ENCODE measurements at regions not wholly inside any gene's neighbourhood (a gene's known extent, or its start where the extent isn't known, plus 50 kb on each side); places are given as distances from the start of the nearest gene placed in this dataset.
A peak's percentile ranks its signal among the peaks of the same experiment; 100 is the strongest.
"Not testable (repeated sequence)": the region's sequence is repeated elsewhere in the genome, so short reads cannot be mapped to it uniquely, and the experiment has no call there.

DNA sequence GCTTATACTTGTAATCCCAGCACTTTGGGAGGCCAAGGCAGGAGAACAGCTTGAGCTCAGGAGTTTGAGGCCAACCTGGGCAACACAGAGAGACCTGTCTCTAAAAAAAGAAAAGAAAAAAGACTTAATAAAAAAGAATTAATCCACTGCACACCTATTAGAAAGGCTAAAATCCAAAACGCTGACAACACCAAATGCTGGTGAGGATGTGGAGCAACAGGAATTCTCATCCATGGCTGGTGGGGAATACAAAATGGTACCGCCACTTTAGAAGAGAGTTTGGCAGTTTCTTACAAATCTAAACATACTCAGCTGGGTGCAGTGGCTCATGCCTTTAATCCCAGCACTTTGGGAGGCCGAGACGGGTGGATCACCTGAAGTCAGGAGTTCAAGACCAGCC, 110.0 kb upstream of the NDUFV2 start:
- not testable (repeated sequence) for DNase-seq (ENCODE audit: low spot score)

DNA sequence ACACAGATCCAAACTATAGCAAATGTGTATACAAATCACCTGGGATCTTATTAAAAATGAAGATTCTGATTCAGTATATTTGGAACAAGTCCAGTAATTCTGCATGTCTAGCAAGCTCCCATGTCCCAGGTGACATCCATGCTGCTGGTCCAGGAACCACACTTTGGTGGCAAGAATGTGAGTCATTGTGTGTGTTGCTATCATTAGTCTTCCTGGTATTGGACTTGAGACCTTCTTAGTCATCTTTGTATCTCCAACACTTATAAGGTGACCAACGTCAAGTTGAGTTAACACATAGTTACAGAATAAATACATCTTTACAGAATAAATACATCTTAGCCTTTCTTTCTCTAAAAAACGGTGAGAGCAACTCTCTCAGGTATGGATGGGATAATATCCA, 107.9 kb upstream of the NDUFV2 start:
- no peak for DNase-seq (ENCODE audit: low spot score)

DNA sequence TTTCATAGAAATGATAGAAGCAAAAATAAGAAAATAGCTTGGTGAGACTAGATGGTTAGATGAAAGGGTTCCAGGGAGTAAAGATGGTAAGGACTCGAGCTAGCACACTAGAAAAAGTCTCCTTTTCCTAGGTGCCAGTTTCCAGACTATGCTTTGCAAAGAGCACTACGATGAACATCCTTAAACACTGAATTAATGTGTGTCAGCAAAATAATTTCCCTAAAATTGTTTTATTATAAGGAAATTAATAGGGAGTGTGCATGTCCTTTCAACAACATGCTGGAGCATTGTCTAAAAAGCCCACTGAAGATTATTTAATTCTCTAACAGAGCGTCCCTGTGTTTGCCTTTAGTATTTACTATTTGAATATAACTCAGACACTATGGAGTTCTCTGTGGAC, 107.4 kb upstream of the NDUFV2 start:
- no peak for DNase-seq (ENCODE audit: low spot score)

DNA sequence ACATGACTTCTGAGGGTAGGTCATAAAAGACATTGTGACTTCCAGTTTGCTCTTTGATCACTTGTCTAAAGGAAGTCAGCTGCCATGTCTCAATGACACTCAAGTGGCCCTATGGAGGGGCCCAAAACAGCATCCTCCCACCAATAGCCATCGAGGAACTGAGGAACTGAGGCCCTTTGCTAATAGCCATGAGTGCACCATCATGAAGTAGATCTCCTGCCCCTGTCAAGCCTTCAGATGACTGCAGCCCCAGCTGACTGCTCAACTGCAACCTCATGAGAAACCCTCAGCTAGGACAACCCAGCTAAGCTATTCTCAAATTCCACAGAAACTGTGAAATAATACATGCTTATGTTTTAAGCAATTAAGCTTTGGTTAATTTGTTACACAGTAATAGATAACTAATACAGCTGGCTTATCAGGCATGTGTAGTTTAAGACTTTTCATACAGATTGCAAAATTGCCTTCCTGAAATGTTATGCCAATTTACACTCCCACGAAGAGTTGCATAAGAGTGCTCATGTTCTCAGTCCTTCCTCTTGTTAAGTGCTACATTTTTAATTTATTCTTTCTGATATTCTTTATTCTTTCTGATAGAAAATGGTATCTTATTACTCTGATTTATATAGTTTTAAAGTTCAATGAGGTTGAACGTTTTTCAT, 105.6 kb upstream of the NDUFV2 start:
- DNase-seq (ENCODE audit: low spot score), result no peak

DNA sequence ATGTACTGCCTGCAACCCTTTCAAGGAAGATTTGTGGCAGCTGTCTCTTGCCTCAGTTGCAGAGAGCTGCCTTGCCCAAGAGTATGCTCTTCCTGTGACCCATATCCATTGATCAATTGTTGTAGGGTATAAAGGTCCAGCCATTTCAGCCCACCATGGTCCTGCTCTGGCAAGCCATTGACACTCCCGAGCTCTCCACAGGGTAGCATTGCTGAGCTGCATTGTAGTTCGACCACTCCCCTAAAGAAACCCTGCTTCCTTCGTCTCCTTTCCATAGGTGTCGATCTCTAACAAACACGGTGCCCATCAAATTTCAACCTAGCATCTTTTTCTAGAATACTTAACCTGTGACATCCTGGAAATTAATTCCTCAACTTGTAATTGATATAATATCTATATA, 104.9 kb upstream of the NDUFV2 start:
- no peak for DNase-seq (ENCODE audit: low spot score)

DNA sequence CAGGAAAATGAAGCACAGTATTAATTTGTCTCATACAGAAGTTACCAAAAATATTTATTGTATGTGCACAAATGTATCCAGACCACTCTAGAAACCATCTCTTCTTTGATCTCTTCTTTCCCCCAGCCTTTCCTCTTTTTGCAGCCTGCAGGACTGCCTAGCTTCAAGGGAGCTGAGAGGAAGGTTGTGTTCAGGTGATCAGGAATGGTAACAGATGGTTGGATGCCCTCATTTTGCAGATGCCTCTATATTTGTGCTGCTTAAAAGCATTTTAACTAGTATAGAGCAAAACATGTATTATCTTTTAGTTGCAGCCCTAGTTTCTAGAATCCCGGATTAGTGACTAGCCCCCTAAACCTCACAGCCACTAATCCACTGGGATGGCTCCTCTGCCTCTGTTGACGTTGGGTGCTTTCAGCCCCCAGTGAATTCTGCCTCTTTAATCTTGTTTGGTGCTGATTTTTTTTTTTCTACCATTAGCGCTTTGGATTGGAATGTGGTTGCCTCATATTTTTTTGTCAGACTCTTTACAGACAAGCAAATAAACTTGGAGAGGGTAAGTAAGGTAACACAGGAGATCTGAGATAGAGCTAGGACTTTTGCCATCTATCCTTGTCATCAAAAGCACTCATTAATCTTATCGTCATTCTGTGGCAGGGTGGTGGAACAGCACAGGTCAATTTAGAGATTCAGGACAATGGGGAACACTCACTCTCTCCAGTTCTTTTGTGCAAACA, 103.8 kb upstream of the NDUFV2 start:
- DNase-seq (ENCODE audit: low spot score), result peak; percentile 27

DNA sequence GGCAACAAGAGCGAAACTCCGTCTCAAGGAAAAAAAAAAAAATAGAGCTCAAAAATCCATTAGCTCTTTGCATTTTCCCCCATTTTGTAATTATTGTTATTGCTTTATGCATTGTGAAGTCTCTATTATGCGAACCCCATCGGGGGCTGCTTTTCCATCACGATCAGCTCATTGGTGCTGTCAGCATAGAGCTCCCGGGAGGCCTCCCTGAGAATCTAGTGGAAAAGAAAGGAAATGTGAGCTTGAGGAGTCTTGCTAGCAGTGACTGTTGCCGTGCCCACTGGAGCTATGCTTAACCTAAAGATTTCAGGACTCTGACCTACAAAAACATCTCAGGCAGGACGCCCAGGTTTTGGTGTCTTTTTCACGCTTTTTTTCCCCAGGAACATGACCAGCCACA, 102.6 kb upstream of the NDUFV2 start:
- DNase-seq (ENCODE audit: low spot score), result no peak

DNA sequence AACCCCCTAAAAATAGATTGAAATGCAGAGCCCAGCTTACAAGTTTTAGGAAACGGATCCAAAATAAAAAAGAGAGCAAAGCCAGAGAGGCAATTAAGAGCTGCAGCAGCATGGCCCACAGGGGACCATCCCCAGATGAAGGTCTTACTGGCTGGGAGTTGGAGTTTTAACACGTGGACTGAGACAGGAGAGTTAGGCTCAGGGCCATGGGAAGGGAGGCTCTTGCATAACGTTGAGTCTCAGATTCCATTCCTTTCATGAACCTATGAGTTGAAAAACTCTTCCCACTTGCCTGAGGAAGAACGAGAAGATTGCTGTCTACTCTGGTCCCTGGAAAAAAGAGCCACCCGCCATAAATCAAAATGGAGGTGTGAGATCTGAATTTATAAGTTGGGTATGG, 101.8 kb upstream of the NDUFV2 start:
- no peak for DNase-seq (ENCODE audit: low spot score)

DNA sequence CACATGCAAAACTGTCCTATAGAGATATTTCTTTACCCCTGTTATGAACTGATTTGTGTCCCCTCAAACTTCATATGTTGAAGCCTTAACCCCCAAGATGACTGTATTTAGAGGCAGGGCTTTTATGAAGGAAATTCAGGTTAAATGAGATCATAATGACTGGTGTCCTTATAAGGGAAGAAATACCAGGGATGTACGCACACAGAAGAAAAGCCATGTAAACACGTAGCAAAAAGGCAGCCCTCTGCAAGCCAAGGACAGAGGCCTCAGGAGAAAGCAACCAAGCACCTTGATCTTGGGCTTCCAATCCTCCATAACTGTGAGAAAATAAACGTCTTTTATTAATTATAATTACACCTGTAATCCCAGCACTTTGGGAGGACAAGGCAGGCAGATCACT, 101.3 kb upstream of the NDUFV2 start:
- DNase-seq (ENCODE audit: low spot score), result no peak

DNA sequence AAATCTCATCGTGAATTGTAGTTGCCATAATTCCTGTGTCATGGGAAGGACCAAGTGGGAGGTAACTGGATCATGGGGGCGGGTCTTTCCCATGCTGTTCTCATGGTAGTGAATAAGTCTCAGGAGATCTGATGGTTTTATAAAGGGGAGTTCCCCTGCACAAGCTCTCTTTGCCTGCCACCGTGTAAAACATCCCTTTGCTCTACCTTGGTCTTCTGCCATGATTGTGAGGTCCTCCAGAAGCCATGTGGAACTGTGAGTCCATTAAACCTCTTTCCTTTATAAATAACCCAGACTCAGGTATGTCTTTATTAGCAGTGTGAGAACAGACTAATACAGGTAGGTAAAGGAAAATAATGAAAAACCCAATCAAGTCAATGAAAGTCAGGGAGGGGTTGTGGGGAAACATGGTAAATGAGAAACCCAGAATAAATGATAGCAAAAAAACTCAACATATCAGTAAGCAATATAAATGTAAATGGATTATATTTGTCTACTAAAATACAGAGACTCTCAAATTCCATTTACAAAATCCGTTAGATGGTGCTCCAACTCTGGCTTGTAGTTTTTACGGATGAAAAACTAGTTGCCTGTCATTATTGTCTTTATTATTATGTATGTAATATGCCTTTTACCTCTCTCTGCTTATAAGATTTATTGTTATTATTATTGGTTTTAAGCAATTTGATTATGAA, 98.9 kb upstream of the NDUFV2 start:
- no peak for DNase-seq (ENCODE audit: low spot score)

DNA sequence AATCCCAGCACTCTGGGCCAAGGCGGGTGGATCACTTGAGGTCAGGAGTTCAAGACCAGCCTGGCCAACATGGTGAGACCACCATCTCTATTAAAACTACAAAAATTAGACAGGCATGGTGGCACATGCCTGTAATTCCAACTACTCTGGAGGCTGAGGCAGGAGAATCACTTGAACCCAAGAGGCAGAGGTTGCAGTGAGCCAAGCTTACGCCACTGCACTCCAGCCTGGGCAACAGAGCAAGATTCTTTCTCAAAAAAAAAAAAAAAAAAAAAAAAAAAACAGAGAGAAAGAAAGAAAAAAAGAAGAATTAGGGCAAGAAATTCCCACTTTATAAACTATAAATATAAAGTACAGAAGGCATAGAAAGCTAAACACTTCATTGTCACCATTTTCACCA, 98.2 kb upstream of the NDUFV2 start:
- not testable (repeated sequence) for DNase-seq (ENCODE audit: low spot score)

DNA sequence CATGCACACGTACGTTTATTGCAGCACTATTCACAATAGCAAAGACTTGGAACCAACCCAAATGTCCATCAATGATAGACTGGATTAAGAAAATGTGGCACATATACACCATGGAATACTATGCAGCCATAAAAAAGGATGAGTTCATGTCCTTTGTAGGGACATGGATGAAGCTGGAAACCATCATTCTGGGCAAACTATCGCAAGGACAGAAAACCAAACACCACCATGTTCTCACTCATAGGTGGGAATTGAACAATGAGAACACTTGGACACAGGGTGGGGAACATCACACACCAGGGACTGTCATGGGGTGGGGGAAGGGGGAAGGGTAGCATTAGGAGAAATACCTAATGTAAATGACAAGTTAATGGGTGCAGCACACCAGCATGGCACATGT, 94.8 kb upstream of the NDUFV2 start:
- DNase-seq (ENCODE audit: low spot score), result not testable (repeated sequence)

DNA sequence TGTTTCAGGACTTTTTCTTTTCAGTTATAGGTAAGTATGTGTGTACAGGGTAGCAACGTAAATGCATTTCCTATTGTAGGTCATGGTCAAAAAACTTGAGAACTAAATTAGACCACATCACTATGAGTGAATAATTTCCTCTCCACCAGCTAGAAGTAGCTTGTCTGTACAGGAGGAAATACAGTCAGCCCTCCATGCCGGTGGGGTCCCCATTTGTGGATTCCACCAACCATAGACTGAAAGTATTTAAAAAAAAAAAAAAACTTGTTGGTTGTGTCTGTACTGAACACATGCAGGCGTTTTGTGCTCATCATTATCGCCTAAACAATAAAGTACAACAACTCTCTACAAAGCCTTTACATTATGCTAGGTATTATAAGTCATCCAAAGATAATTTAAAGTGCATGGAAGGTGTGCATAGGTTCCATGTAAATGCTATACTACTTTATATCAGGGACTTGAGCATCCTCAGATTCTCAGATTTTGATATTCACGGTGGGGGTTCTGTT, 94.2 kb upstream of the NDUFV2 start:
- DNase-seq (ENCODE audit: low spot score), result no peak

DNA sequence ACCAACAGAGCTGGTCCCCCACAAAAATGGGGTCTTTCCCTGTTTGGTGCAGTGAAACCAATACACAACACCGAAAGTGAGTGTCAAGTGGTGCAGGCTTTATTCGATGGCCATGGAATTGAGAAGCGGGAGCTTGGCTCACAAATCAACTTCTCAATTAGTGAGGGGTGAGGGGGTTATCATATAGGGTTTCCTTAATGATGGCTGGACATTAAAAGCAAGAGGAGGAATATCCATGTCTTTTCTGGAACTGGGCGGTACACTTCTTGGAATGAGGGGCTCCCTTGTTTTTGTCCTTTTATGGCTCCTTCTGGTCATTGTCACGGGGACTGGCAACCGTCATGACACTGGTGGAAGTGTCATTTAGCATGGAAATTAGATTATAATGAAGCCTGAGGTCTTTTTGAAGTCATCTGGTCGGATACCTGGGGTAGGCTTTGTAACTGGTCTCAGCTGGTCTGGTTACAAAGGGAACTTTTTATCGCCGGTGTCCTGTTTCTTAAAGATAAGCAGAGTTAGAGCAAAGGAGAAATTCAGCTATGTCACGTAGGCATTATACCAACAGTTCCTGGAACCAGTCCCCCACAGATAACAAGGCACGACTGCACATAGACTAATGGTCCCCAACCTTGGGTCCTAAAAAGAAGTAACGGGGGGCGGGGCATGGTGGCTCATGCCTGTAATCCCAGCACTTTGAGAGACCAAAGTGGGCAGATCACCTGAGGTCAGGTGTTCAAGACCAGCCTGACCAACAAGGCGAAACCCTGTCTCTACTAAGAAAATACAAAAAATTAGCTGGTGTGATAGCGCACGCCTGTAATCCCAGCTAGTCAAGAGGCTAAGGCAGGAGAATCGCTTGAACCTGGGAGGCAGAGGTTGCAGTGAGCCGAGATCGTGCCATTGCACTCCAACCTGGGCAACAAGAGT, 93.5 kb upstream of the NDUFV2 start:
- DNase-seq (ENCODE audit: low spot score), result no peak

DNA sequence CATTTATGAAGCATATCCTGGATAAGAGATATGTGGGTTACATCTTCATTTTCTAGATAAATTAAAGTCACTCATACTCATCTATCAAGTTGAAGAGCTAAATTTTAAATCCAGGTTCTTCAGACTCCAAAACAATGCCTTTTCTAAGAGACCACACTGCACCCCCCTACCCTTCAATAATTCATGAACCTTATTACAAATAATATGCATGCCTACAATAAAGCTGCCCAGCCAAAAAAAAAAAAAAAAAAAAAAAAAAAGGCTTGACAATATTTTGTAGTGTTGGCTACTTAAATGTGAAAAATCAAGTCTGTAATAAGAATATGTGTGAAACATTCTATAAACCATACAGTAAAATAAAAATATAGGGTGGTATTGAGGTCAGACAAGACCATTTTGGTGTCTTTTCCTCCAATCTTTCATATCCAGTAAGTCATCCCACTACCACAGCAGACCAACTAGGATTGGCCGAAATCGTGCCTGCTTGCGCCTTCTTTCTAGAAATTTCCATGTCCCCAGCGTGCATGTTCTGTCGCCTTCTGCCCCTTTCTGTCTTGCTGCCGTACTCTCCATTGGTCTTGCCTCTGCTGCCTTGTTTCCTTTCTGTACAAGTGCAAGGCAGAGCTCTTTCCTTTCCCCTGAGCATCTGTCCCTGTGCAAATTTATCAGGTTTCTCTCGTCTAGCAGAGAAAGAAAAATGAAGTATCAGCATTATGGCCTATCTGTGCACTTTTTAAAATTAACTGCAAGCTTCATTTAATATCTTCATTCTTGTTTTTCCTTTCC, 92.6 kb upstream of the NDUFV2 start:
- DNase-seq (ENCODE audit: low spot score), result no peak

DNA sequence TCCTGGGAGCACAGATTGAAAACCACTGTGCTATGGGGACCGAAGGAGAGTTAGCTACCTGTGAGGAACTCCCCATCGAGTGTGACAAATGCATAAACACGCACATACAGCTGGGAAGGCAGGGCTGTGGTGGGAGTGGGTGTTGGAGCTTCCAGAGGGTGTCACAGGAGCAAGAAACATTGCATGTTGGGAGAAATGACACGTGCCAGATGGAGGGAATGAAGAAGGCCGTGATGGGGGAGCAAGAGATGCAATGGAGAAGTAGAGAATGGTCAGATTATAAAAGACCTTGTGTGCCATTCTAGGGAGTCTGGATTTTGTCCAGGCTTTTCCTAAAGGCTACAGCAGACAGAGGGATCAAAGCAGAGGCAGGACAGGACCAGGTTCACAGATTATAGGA, 91.1 kb upstream of the NDUFV2 start:
- DNase-seq (ENCODE audit: low spot score), result no peak

DNA sequence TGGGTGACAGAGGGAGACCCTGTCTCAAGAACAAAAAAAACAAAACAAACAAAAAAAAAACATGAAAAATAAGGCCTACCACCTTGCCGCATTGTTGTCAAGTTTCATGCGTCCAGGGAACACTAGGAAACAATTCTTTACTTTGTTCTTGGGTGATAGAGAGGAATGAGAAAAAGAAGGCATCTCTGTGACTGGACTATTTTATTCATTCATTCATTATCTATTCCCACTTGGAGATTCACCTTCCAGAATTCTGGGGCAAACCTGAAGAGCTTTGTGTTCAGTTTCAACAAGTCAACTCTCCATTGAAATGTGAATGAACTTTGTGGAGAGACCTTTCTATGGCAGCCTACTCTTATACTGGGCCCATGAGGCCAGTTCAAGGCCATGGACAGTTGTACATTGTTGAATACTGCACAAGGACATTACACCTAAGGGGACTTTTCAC, 88.5 kb upstream of the NDUFV2 start:
- no peak for DNase-seq (ENCODE audit: low spot score)

DNA sequence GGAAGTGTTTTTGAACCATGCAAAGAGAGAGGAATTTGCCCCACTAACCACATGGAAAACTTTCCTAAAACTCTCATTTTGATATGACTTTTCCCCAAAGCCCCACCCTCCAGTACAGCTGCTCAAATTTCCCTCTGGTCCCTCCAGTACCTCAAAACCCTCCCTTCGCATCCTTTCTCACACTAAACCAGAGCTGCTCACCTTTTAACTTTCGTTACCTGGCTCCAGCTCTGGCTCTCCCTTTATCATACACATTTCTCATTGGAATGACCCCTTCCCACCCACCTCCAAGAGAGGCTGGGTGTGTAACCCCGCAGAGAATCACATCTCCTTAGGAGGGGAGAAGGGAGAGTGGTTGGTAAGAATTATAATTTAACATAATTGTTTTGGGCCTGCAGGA, 86.8 kb upstream of the NDUFV2 start:
- no peak for DNase-seq (ENCODE audit: low spot score)

DNA sequence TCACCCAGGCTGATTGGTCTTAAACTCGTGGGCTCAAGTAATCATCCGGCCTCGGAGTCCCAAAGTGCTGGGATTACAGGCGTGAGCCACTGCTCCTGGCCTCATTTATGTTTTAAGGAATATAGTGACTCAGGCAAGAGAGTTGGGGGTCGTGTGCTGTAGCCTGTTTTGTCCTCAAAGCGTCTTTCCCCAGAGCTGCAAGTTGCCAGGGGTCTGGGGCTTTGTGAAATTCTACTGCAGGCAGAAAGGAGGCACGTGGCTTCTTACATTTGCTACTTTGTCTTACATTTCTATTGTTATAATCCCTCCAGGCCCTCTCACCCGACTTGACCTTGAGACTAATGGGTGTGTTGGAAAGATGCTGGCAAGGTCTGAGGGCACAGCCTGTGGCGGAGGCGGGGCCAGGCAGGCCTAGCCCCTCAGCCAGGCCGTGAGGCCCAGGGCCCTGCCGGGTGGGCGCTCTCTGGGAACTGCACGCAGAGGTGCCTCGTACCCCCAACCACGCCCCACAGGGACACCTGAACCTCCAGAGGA, 85.8 kb upstream of the NDUFV2 start:
- DNase-seq (ENCODE audit: low spot score), result no peak

DNA sequence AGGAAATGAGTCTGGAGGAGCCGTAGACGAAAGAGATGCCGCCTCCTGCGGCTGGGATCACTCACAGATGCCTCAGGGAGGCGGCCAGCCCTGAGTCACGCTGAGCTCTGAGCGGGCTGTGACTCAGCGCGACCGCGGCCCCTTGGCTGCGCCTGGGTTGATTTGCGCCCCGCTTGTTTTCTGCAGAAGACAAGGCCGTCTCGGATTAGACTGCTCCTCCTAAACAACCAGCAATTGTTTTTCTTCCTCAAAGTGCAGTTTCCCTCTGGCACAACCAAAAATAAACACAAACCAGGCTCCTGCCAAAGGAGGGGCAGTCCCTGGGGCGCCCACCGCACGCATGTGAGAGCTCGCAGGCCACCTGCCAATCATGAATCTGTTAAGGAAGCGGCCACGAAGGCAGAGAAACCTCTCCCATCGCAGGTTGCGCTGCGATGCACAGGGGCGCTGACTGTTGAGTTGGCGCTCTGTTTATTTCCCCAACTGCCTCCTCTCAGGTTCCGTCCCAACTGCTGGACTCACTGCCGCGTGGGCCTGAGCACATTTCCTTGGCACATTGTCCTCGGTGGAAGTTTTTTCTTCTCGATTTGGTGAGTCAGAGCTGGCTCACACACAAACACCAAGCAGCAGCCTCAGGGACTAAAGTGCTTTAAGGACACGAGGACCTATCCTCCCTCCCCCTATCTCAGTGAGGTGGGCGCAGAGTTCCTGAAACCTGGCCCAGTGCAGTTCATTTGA, 85.2 kb upstream of the NDUFV2 start:
- DNase-seq (ENCODE audit: low spot score), result peak; percentile 95
